ENCODE measurements at regions not wholly inside any gene's neighbourhood (a gene's known extent, or its start where the extent isn't known, plus 50 kb on each side); places are given as distances from the start of the nearest gene placed in this dataset.

DNA sequence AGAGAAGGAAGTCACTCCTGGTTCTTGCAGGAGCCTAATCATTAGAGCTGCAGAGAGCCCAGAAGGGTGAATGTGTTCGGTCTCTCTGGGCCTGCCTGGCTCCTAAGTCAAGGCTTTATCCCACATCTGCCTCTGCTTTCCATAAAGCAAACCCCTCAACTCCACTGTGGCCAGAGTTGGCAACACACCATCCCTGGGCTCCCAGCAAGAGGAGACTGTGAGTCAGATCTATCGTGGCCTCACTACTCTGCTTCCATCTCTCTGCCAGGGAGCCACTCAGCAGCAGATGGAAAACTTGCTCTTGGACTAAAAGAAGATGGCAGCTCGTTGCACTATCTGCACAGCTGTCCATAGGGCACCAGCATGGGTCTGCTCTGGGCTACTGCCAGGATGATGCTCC, 348.2 kb downstream of the FBXW7 start:
- TF ChIP-seq CTCF (IDR thresholded peaks at IDR 0.05) (no peak), POLR2A (IDR thresholded peaks at IDR 0.05) (no peak)
